ENCODE measurements at regions not wholly inside any gene's neighbourhood (a gene's known extent, or its start where the extent isn't known, plus 50 kb on each side); places are given as distances from the start of the nearest gene placed in this dataset.

GRCh38 chr1:101632548-101633272 lies 364.0 kb downstream of the OLFM3 start:
- H3K4me1 ChIP-seq = no peaks in the 10 kb centered on the region
- WGBS (ENCODE audit: missing lambda C conversion rate) = 5% methylated on average over 4 of the region's 5 CpGs
- H3K9me3 ChIP-seq = no peaks in the 10 kb centered on the region
- no peak overlapping the region for H3K4me3 ChIP-seq
- POLR2A ChIA-PET = no interaction called here
- DNase-seq (ENCODE audit: low read depth in 1 of 2, low spot score in 1 of 2) (no peak), FAIRE-seq (no peak), ATAC-seq (no peak)
- CTCF ChIA-PET = interaction anchor here (0.9 kb wide), 1 partner anchor 12 kb away, joined by 5 read pairs; no protein-coding TSS in a partner anchor
- H3K27ac ChIP-seq = no peak overlapping the region
- no peak for TF ChIP-seq POLR2A (IDR thresholded peaks at IDR 0.05; ENCODE audit: low read length)
- TF ChIP-seq ATOH8 (CRISPR knock-in tag; IDR thresholded peaks at IDR 0.05; ENCODE audit: low read depth) = no peak
- TF ChIP-seq JUNB (IDR thresholded peaks at IDR 0.05) = no peak
- no peak for TF ChIP-seq EP300 (IDR thresholded peaks at IDR 0.05)
- peak; percentile 54 for TF ChIP-seq MAFK (IDR thresholded peaks at IDR 0.05; ENCODE audit: partially characterized antibody)
- no peak for TF ChIP-seq SREBF2 (IDR thresholded peaks at IDR 0.05)
- TF ChIP-seq E2F6 (IDR thresholded peaks at IDR 0.05; ENCODE audit: borderline replicate concordance, low read depth) = no peak
- no peak overlapping the region for H3K4me2 ChIP-seq

GRCh38 chr1:101645810-101646209 lies 350.9 kb downstream of the OLFM3 start:
- H3K4me3 ChIP-seq = no peak overlapping the region
- ChIA-PET POLR2A (no interaction called here), CTCF (no interaction called here)
- H3K4me1 ChIP-seq = no peaks in the 10 kb centered on the region
- ATAC-seq (no peak), DNase-seq (ENCODE audit: low read depth in 1 of 2, low spot score in 1 of 2) (no peak), FAIRE-seq (no peak)
- WGBS (ENCODE audit: missing lambda C conversion rate) = 2% methylated on average over 2 of the region's 2 CpGs
- H3K9me3 ChIP-seq = no peaks in the 10 kb centered on the region
- H3K27ac ChIP-seq = no peak overlapping the region
- TF ChIP-seq HMGXB4 (CRISPR knock-in tag; IDR thresholded peaks at IDR 0.05; ENCODE audit: borderline replicate concordance) (no peak), PBX3 (IDR thresholded peaks at IDR 0.05) (no peak), TP53 (CRISPR knock-in tag; IDR thresholded peaks at IDR 0.05) (no peak), HOXA7 (CRISPR knock-in tag; IDR thresholded peaks at IDR 0.05) (no peak), RARB (CRISPR knock-in tag; IDR thresholded peaks at IDR 0.05) (no peak), HEYL (CRISPR knock-in tag; IDR thresholded peaks at IDR 0.05) (no peak), ZSCAN20 (CRISPR knock-in tag; IDR thresholded peaks at IDR 0.05) (no peak), ZC3H11A (IDR thresholded peaks at IDR 0.05) (no peak), RNF2 (IDR thresholded peaks at IDR 0.05; ENCODE audit: borderline replicate concordance, low read depth) (no peak), RFX5 (IDR thresholded peaks at IDR 0.05) (no peak), BCL3 (IDR thresholded peaks at IDR 0.05) (no peak), FOSB (CRISPR knock-in tag; IDR thresholded peaks at IDR 0.05) (no peak), CHD2 (IDR thresholded peaks at IDR 0.05; ENCODE audit: low read length, partially characterized antibody) (no peak), JUN (IDR thresholded peaks at IDR 0.05) (no peak), MAZ (IDR thresholded peaks at IDR 0.05; ENCODE audit: borderline replicate concordance, low read depth, low read length) (no peak), GATA3 (IDR thresholded peaks at IDR 0.05; ENCODE audit: borderline replicate concordance) (no peak), CHD4 (IDR thresholded peaks at IDR 0.05; ENCODE audit: borderline replicate concordance) (no peak), EHF (CRISPR knock-in tag; IDR thresholded peaks at IDR 0.05) (no peak), TFCP2L1 (CRISPR knock-in tag; IDR thresholded peaks at IDR 0.05) (no peak)
- no peak overlapping the region for H3K4me2 ChIP-seq

Measured in A549 (cell line).